Retinal pigment epithelial cell (primary cell): ENCODE measurements at regions not wholly inside any gene's neighbourhood (a gene's known extent, or its start where the extent isn't known, plus 50 kb on each side); places are given as distances from the start of the nearest gene placed in this dataset.
"Not testable (repeated sequence)": the region's sequence is repeated elsewhere in the genome, so short reads cannot be mapped to it uniquely, and the experiment has no call there.

Experiments used
- DNase-seq: peaks from one replicate; pipeline ENCODE4 v3.0.0-alpha.2; 2010; ENCODE audit warnings: low read depth
- H3K4me3 ChIP-seq: 2 replicates; pipeline ENCODE4 v1.5.1; 2011; ENCODE audit warnings: mild to moderate bottlenecking, low read length, control low read depth, moderate library complexity
- CTCF ChIP-seq: conservative IDR thresholded peaks from 2 replicates; pipeline ENCODE4 v1.5.1; 2011; ENCODE audit warnings: low read depth, low read length, control low read depth, inconsistent platforms

- DNase-seq, result no peak
- H3K4me3 ChIP-seq, result no peak overlapping the region
- TF ChIP-seq CTCF, result no peak
These were observed 450.3 kb downstream of the CD83 start for GRCh38 chr6:14567842-14568241.

GRCh38 chr6:14569394-14569793 is 451.8 kb downstream of the CD83 start:
- no peak for DNase-seq
- no peak for TF ChIP-seq CTCF

GRCh38 chr6:14569874-14570273 is 452.3 kb downstream of the CD83 start:
- DNase-seq, H3K4me3 ChIP-seq: not testable (repeated sequence)

More at GRCh38 chr6:14569394-14569793, 451.8 kb downstream of the CD83 start:
- no peak overlapping the region for H3K4me3 ChIP-seq

- H3K4me3 ChIP-seq, result no peak overlapping the region
- no peak for TF ChIP-seq CTCF
- DNase-seq, result no peak
These were observed 453.4 kb downstream of the CD83 start for GRCh38 chr6:14571001-14571400.

GRCh38 chr6:14571746-14572145 is 454.2 kb downstream of the CD83 start:
- H3K4me3 ChIP-seq, result no peak overlapping the region
- TF ChIP-seq CTCF, result no peak
- no peak for DNase-seq

GRCh38 chr6:14573267-14573666 is 455.7 kb downstream of the CD83 start:
- no peak for TF ChIP-seq CTCF
- no peak for DNase-seq
- no peak overlapping the region for H3K4me3 ChIP-seq

GRCh38 chr6:14573703-14574290 is 456.2 kb downstream of the CD83 start:
- TF ChIP-seq CTCF, result no peak
- H3K4me3 ChIP-seq, result no peak overlapping the region
- no peak for DNase-seq

- H3K4me3 ChIP-seq, result no peak overlapping the region
- no peak for DNase-seq
- no peak for TF ChIP-seq CTCF
These were observed 458.4 kb downstream of the CD83 start for GRCh38 chr6:14575961-14576360.
